ENCODE measurements at regions not wholly inside any gene's neighbourhood (a gene's known extent, or its start where the extent isn't known, plus 50 kb on each side); places are given as distances from the start of the nearest gene placed in this dataset.
"Not testable (repeated sequence)": the region's sequence is repeated elsewhere in the genome, so short reads cannot be mapped to it uniquely, and the experiment has no call there.

GRCh38 chr2:89833780-89834117 is 1142.3 kb downstream of the RPIA start:
- DNase-seq (ENCODE audit: low read depth in 2 of 2) = no peak

GRCh38 chr2:89834306-89834705 is 1142.8 kb downstream of the RPIA start:
- no peak for DNase-seq (ENCODE audit: low read depth in 2 of 2)

GRCh38 chr2:89836326-89836725 is 1144.9 kb downstream of the RPIA start:
- peak in 1 of 2 experiments; percentile 15 for DNase-seq (ENCODE audit: low read depth in 2 of 2)

GRCh38 chr2:89837962-89838625 is 1146.6 kb downstream of the RPIA start:
- DNase-seq (ENCODE audit: low read depth in 2 of 2) = no peak

- DNase-seq (ENCODE audit: low read depth in 2 of 2) = not testable (repeated sequence)
Measured at GRCh38 chr2:89840175-89840574, 1148.7 kb downstream of the RPIA start.

- not testable (repeated sequence) for DNase-seq (ENCODE audit: low read depth in 2 of 2)
Measured at GRCh38 chr2:89840781-89841475, 1149.5 kb downstream of the RPIA start.

- DNase-seq (ENCODE audit: low read depth in 2 of 2) = no peak
Measured at GRCh38 chr2:89841476-89841840, 1150.0 kb downstream of the RPIA start.

- no peak for DNase-seq (ENCODE audit: low read depth in 2 of 2)
Measured at GRCh38 chr2:89842180-89842908, 1150.9 kb downstream of the RPIA start.

- DNase-seq (ENCODE audit: low read depth in 2 of 2) = no peak
Measured at GRCh38 chr2:89844221-89844943, 1152.9 kb downstream of the RPIA start.

GRCh38 chr2:89845532-89845931 is 1154.1 kb downstream of the RPIA start:
- DNase-seq (ENCODE audit: low read depth in 2 of 2) = no peak

GRCh38 chr2:89848114-89848513 is 1156.6 kb downstream of the RPIA start:
- DNase-seq (ENCODE audit: low read depth in 2 of 2) = no peak

GRCh38 chr2:89848763-89849368 is 1157.4 kb downstream of the RPIA start:
- DNase-seq (ENCODE audit: low read depth in 2 of 2) = no peak

- no peak for DNase-seq (ENCODE audit: low read depth in 2 of 2)
Measured at GRCh38 chr2:89849731-89850130, 1158.3 kb downstream of the RPIA start.

- DNase-seq (ENCODE audit: low read depth in 2 of 2) = no peak
Measured at GRCh38 chr2:89850481-89850880, 1159.0 kb downstream of the RPIA start.

- DNase-seq (ENCODE audit: low read depth in 2 of 2) = no peak
Measured at GRCh38 chr2:89850881-89851582, 1159.6 kb downstream of the RPIA start.

GRCh38 chr2:89851583-89851905 is 1160.1 kb downstream of the RPIA start:
- no peak for DNase-seq (ENCODE audit: low read depth in 2 of 2)

GRCh38 chr2:89853427-89853826 is 1162.0 kb downstream of the RPIA start:
- DNase-seq (ENCODE audit: low read depth in 2 of 2) = not testable (repeated sequence)

GRCh38 chr2:89855752-89856151 is 1164.3 kb downstream of the RPIA start:
- DNase-seq (ENCODE audit: low read depth in 2 of 2) = not testable (repeated sequence)

GRCh38 chr2:89856305-89856704 is 1164.8 kb downstream of the RPIA start:
- not testable (repeated sequence) for DNase-seq (ENCODE audit: low read depth in 2 of 2)

- not testable (repeated sequence) for DNase-seq (ENCODE audit: low read depth in 2 of 2)
Measured at GRCh38 chr2:89862164-89862563, 1170.7 kb downstream of the RPIA start.

GRCh38 chr2:89863209-89863608 is 1171.7 kb downstream of the RPIA start:
- DNase-seq (ENCODE audit: low read depth in 2 of 2) = not testable (repeated sequence)

Measured in fibroblast of skin of left biceps (primary cell).